ENCODE measurements at regions not wholly inside any gene's neighbourhood (a gene's known extent, or its start where the extent isn't known, plus 50 kb on each side); places are given as distances from the start of the nearest gene placed in this dataset.

DNA sequence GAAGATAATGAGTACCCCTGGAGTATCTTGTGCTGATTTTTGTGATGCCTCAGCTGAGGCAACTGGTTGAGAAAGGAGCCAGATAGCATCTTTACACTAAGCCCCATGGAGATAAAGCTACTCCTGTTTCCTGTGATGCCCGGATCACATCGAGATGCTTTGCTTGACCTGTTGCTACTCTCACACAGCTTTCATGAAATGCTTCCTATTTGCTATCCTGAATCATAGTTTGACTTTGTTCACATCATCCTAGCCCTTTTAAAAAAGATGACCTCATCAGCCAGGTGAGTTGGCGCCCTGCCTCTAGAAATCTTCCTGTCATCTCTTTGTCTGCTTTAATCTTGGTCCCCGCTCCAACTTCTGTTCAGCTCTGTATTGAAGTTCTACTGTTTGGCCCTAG is 409.6 kb upstream of the TBL1XR1 start:
- TF ChIP-seq, protein P1, sequence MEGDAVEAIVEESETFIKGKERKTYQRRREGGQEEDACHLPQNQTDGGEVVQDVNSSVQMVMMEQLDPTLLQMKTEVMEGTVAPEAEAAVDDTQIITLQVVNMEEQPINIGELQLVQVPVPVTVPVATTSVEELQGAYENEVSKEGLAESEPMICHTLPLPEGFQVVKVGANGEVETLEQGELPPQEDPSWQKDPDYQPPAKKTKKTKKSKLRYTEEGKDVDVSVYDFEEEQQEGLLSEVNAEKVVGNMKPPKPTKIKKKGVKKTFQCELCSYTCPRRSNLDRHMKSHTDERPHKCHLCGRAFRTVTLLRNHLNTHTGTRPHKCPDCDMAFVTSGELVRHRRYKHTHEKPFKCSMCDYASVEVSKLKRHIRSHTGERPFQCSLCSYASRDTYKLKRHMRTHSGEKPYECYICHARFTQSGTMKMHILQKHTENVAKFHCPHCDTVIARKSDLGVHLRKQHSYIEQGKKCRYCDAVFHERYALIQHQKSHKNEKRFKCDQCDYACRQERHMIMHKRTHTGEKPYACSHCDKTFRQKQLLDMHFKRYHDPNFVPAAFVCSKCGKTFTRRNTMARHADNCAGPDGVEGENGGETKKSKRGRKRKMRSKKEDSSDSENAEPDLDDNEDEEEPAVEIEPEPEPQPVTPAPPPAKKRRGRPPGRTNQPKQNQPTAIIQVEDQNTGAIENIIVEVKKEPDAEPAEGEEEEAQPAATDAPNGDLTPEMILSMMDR (IDR thresholded peaks at IDR 0.05; ENCODE audit: low read length), result no peak
- TF ChIP-seq EZH2phosphoT487 (IDR thresholded peaks at IDR 0.05; ENCODE audit: low read length), result no peak

Data from MM.1S (cell line).